ENCODE measurements at regions not wholly inside any gene's neighbourhood (a gene's known extent, or its start where the extent isn't known, plus 50 kb on each side); places are given as distances from the start of the nearest gene placed in this dataset.

DNA sequence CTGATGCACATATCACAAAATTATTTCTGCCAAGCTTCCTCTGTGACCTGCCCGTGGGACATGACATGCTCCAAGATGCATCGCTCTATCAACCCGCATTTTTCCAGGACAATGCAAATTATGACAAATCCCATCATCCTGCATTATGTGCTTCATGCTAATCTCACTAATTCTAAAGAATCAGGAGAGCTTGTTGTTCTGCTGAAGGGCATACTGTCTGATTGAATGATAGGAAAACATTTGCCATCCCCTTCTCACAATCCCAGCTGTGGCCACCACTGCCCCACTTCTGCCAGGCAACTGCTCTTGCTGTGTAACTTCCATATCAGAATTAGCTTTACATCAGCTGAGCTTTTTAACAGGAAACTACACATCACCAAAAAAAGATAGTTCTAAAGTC, 203.5 kb upstream of the NANOGP8 start:
- TF ChIP-seq, protein P1, sequence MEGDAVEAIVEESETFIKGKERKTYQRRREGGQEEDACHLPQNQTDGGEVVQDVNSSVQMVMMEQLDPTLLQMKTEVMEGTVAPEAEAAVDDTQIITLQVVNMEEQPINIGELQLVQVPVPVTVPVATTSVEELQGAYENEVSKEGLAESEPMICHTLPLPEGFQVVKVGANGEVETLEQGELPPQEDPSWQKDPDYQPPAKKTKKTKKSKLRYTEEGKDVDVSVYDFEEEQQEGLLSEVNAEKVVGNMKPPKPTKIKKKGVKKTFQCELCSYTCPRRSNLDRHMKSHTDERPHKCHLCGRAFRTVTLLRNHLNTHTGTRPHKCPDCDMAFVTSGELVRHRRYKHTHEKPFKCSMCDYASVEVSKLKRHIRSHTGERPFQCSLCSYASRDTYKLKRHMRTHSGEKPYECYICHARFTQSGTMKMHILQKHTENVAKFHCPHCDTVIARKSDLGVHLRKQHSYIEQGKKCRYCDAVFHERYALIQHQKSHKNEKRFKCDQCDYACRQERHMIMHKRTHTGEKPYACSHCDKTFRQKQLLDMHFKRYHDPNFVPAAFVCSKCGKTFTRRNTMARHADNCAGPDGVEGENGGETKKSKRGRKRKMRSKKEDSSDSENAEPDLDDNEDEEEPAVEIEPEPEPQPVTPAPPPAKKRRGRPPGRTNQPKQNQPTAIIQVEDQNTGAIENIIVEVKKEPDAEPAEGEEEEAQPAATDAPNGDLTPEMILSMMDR (conservative IDR thresholded peaks at IDR 0.05): no peak
- no peak for TF ChIP-seq EZH2 (IDR thresholded peaks at IDR 0.05; ENCODE audit: low read depth)
